ENCODE measurements at regions not wholly inside any gene's neighbourhood (a gene's known extent, or its start where the extent isn't known, plus 50 kb on each side); places are given as distances from the start of the nearest gene placed in this dataset.
"Not testable (repeated sequence)": the region's sequence is repeated elsewhere in the genome, so short reads cannot be mapped to it uniquely, and the experiment has no call there.

GRCh38 chr10:108567899-108568752 lies 1355.2 kb downstream of the XPNPEP1 start:
- no peak for DNase-seq

- no peak for DNase-seq
Measured at GRCh38 chr10:108566316-108567107, 1356.8 kb downstream of the XPNPEP1 start.

- no peak for DNase-seq
Measured at GRCh38 chr10:108562105-108562504, 1361.2 kb downstream of the XPNPEP1 start.

DNA sequence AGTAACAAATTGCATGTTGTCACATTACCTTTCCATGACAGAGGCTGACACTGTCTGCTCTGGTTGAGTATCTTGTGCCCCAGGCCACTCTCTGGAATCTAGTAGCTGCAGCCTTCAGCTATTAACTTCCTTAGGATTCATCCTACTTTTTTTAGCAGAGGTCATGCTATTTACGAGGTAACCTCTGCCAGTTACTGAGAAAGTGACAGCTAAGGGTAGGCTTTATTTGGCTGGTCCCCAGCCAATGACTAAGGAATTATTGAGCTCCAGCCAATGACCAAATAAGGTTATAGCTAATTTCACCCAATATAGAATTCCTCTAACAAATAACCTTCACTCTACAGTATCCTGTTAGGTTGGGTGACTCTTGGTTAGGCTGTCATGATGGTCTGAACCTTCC lies 1361.7 kb downstream of the XPNPEP1 start:
- no peak for DNase-seq

- DNase-seq, result no peak
Measured at GRCh38 chr10:108560488-108560887, 1362.8 kb downstream of the XPNPEP1 start.

- no peak for DNase-seq
Measured at GRCh38 chr10:108556186-108556585, 1367.1 kb downstream of the XPNPEP1 start.

DNA sequence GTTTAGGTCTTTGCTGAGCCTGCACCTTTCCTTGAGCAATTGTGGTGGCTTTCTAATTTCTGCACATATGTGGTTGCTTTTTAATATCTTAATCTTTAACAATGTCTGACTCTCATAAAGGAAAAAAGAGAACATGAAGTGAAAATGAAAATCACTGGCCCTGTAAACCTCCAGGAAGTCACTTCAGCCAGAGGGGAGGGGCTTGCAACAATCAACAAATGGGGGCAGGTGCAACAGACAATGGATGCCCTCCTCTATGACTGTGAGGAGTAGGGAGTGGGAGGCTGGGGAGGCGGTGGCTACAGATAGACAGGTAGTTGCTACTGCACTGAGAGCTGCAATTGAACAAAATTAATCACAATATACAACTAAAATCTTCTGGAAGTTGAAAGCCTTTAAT lies 1377.4 kb downstream of the XPNPEP1 start:
- no peak for DNase-seq

- DNase-seq, result peak; percentile 39
Measured at GRCh38 chr10:108544500-108545120, 1378.7 kb downstream of the XPNPEP1 start.

GRCh38 chr10:108533551-108533950 lies 1369.0 kb upstream of the SORCS1 start:
- not testable (repeated sequence) for DNase-seq

DNA sequence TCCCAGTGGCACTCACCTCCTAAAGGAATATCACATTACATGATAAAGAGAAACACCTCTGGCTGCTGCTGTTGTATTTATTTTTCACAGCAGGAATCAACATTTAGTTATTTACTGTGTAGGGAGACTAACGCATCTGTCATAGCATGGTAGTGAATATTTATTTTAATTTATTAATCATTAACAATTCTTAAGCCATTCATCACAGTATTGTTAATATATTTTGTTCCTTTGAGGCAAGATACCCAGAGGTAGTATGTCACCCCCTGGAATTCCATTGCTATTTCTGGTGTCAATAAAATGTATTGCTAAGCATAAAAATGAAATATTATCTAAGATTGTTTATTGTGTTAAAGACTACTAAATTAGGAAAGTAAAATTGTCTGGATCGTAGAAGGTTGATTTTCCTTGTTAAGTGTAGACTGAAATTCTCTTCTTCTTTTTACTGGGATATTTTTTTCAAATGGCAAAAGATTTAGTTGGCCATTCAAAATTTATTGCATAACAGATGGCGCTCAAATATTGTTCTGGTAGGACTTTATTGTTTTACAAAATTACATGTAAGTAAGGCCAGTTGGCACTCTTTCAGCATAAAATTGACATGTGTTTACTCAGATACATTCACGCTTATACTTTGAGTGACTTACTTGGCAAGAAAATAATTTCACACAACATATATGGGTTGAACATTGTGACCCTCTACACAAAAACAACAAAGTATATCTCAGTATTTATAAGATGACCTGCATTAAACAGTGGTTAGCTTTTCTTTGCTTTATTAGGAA lies 1358.7 kb upstream of the SORCS1 start:
- no peak for DNase-seq

DNA sequence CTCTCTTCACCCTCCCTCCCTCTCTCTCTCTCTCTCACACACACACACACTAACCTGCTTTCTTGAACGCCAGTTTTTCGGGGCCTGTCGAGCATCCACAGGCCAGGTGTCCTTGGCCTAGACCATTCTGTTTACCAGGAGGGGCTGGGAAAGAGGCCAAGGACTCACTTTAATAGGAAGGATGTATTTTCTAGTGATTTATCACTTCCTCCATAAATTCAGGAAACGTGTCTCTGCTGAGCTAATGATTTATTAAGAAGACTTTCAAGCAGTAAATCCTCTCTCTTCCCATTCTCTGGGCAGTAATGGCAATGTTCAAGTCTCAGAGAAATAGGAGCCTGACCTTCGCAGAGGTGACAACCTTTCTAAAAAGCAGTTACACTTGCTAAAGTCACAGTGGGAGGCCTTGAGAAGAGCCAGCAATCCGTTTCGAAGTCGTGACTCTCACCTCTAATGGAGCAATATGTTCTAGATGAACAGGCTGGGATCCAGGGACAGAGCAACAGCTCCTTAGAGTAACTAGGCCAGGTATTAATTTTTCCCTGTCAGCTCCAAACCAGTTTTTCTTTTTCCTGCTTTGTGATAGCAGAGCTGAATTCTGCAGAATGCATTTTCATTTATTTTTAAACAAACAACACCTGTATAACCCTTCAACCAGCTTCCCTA lies 1357.5 kb upstream of the SORCS1 start:
- no peak for DNase-seq

DNA sequence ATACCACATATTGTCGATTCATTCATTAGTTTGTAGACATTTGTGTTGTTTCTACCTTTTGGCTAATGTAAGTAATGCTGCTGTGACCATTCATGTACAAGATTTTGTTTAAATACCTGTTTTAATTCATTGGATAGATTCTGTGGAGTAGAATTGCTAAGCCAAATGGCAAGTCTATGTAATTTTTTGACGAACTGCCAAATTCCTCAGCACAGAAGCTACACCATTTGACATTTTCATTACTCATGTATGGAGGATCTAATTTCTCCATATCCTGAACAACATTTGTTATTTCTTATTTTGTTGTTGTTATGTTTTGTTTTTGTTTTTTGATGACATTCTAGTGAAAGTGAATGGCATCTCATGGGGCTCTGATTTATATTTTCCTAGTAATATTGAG lies 1351.3 kb upstream of the SORCS1 start:
- DNase-seq, result no peak

DNA sequence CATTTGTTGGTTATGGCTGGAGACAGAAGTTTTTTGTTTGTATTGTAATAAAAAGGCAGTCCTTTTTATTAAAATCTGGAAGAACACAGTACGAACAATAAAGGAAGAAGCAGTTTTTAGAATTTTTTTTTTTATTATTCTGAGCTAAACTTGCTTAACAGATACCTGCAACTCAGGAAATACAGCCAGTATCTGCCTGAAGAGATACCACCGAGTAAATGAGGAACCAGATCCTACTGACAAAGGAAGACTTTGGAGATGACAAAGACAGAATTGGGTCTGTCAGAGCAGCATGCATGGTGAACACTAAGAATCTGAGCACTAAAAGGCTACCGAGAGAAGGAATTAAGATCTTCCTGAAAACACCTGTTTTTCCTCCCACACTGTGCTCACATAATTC lies 1335.9 kb upstream of the SORCS1 start:
- DNase-seq, result peak; percentile 39

GRCh38 chr10:108496106-108496505 lies 1331.6 kb upstream of the SORCS1 start:
- DNase-seq, result no peak

- no peak for DNase-seq
Measured at GRCh38 chr10:108490944-108491343, 1326.4 kb upstream of the SORCS1 start.

DNA sequence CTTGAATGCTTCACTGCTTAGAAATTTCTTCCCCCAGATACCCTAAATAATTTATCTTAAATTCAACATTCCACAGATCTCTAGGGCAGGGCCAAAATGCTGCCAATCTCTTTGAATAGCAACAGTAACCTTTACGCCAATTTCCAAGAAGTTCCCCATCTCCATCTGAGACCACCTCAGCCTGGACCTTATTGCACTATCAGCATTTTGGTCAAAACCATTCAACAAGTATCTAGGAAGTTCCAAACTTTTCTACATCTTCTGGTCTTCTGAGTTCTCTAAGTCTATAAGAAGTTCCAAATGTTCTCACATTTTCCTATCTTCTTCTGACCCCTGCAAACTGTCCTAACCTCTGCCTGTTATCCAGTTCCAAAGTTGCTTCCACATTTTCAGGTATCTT lies 1306.9 kb upstream of the SORCS1 start:
- no peak for DNase-seq

DNA sequence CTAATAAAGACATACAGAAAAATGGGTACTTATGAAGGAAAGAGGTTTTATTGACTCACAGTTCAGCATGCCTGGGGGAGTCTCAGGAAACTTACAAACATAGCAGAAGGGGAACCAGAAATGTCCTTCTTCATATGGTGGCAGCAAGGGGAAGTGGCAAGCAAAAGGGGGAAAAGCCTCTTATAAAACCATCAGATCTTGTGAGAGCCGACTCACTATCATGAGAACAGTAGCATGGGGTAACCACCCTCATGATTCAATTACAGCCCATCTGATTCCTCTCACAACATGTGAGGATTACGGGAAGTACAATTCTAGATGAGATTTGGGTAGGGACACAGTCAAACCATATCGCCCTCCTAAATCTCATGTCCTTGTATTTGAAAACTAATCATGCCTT lies 1305.4 kb upstream of the SORCS1 start:
- DNase-seq, result peak; percentile 60

GRCh38 chr10:108465871-108466641 lies 1301.5 kb upstream of the SORCS1 start:
- DNase-seq, result no peak

DNA sequence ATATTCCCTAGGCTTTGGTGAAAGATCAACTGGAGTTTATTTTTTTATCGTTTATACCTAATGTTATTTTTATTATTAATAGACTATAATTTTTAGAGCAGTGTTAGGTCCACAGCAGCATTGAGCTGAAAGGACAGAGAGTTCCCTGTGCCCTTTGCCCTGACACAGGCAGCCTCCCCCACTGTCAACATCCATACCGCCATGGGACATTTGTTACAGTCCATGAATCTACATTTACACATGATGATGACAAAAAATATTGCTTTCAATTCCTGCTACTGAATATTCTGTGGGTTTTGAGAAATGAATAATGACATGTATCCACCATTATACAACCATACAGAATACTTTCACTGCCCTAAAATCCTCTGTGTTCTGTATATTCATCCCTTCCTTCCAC lies 1297.5 kb upstream of the SORCS1 start:
- no peak for DNase-seq

DNA sequence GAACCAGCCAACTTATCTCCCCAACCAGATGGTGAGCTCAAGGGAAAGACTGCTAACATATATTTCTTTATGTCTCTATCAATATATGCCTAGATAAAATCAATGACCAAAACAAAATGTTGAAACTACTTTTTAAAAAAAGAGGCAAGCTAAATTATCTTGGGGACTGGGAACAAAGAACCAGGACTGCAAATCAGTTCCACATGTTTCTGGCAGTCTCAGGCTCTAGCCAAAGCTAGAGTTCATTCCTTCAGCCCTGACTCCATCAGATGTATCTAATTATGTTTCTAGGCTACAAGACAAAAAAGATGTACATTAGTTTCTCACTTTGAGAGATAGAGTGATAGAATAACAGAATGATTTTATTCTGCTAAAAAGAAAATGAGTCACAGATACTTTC lies 1290.3 kb upstream of the SORCS1 start:
- DNase-seq, result no peak

DNA sequence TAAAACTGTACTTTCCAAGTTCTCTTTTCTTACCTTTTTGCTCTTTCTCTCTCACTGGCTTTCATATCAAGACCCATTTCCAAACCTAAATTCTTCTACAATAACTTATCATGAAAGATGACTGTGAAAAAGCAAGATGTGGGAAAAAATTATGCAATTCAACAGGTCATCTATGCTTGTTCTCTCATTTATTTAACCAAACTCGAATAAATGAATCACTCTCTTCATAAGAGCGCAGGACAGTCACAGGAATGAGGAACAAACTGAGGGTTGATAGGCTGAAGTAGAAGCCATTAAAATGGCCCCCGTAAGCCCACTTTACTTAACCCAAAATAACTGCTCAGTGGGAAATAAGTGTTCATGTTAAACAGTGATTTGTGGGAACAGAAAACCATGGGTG lies 1289.7 kb upstream of the SORCS1 start:
- no peak for DNase-seq

GRCh38 chr10:108453166-108453565 lies 1288.7 kb upstream of the SORCS1 start:
- no peak for DNase-seq
